ENCODE measurements at regions not wholly inside any gene's neighbourhood (a gene's known extent, or its start where the extent isn't known, plus 50 kb on each side); places are given as distances from the start of the nearest gene placed in this dataset.

DNA sequence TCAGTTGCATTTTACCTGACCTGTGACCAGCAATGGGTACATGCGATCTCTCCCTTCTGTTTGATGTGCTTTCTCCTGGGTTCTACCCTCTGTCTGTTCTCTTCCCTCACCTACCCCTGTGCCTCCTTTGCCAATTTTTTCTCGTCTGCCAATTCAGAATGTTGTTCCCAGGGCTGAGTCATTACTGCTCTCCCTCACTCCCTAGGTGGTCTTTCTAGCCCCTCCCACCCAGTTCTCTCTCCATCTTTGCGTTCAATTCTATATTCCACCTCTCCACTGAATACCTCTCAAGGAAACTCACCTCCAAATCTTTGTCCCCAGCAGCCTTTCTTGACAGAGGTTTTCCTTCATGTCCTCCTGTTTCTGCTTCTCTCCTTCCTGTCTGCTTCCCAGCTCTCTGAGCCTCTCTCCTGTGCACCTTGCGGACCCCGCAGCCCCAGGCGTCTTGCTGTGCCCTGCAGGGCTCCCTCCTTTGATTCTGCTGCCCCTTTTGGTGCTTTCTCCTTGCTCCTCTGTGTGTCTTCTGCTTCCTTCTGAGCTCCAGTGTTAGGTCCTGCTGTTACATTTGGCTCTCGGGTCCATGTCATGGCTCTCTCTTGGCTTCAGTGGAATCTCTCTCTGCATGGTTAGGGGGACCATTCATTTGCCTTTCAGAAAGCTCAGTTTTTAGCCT lies 398.2 kb upstream of the TPM1 start:
- peaks cover 6% of the 10 kb centered on the region for H3K4me1 ChIP-seq (ENCODE audit: insufficient read depth, low read length)
- H3K9me3 ChIP-seq (ENCODE audit: insufficient read depth, low read depth, low read length), result no peaks in the 10 kb centered on the region
- TF ChIP-seq EZH2 (IDR thresholded peaks at IDR 0.05; ENCODE audit: insufficient read depth, low read length), result no peak
- TF ChIP-seq, protein P1, sequence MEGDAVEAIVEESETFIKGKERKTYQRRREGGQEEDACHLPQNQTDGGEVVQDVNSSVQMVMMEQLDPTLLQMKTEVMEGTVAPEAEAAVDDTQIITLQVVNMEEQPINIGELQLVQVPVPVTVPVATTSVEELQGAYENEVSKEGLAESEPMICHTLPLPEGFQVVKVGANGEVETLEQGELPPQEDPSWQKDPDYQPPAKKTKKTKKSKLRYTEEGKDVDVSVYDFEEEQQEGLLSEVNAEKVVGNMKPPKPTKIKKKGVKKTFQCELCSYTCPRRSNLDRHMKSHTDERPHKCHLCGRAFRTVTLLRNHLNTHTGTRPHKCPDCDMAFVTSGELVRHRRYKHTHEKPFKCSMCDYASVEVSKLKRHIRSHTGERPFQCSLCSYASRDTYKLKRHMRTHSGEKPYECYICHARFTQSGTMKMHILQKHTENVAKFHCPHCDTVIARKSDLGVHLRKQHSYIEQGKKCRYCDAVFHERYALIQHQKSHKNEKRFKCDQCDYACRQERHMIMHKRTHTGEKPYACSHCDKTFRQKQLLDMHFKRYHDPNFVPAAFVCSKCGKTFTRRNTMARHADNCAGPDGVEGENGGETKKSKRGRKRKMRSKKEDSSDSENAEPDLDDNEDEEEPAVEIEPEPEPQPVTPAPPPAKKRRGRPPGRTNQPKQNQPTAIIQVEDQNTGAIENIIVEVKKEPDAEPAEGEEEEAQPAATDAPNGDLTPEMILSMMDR (IDR thresholded peaks at IDR 0.05; ENCODE audit: insufficient read depth, low read depth, low read length), result no peak
- H3K36me3 ChIP-seq (ENCODE audit: insufficient read depth, low read length), result no peaks in the 10 kb centered on the region
- H3K79me2 ChIP-seq (ENCODE audit: insufficient read depth, low read length), result no peaks in the 10 kb centered on the region
- peaks cover 16% of the 10 kb centered on the region for H3K4me1 Mint-ChIP-seq (ENCODE audit: low read depth, unreplicated experiment)
- no peaks in the 10 kb centered on the region for H3K27me3 Mint-ChIP-seq (ENCODE audit: low read depth, unreplicated experiment)
- H3K27ac ChIP-seq (ENCODE audit: low read depth, low read length), result no peak overlapping the region
- no peak overlapping the region for H3K4me3 ChIP-seq (ENCODE audit: insufficient read depth, low read depth, low read length)
- H3K36me3 Mint-ChIP-seq (ENCODE audit: low read depth, unreplicated experiment), result peaks cover 4% of the 10 kb centered on the region
- no peaks in the 10 kb centered on the region for H3K9me3 Mint-ChIP-seq (ENCODE audit: unreplicated experiment)
- H3K27me3 ChIP-seq (ENCODE audit: insufficient read depth, low read length), result no peaks in the 10 kb centered on the region
- H3K9ac ChIP-seq (ENCODE audit: low read length), result no peak overlapping the region
- no peak for FAIRE-seq
- no peak overlapping the region for H3K4me2 ChIP-seq (ENCODE audit: low read length)
- H2AFZ ChIP-seq (ENCODE audit: low read depth, low read length), result no peak overlapping the region
- H4K20me1 ChIP-seq (ENCODE audit: insufficient read depth, low read length), result no peaks in the 10 kb centered on the region
- peak overlapping the region; percentile 41 for H3K27ac Mint-ChIP-seq (ENCODE audit: unreplicated experiment)
- no peak for DNase-seq (ENCODE audit: low read depth)
- no peak overlapping the region for H3K4me3 Mint-ChIP-seq (ENCODE audit: unreplicated experiment)

DNA sequence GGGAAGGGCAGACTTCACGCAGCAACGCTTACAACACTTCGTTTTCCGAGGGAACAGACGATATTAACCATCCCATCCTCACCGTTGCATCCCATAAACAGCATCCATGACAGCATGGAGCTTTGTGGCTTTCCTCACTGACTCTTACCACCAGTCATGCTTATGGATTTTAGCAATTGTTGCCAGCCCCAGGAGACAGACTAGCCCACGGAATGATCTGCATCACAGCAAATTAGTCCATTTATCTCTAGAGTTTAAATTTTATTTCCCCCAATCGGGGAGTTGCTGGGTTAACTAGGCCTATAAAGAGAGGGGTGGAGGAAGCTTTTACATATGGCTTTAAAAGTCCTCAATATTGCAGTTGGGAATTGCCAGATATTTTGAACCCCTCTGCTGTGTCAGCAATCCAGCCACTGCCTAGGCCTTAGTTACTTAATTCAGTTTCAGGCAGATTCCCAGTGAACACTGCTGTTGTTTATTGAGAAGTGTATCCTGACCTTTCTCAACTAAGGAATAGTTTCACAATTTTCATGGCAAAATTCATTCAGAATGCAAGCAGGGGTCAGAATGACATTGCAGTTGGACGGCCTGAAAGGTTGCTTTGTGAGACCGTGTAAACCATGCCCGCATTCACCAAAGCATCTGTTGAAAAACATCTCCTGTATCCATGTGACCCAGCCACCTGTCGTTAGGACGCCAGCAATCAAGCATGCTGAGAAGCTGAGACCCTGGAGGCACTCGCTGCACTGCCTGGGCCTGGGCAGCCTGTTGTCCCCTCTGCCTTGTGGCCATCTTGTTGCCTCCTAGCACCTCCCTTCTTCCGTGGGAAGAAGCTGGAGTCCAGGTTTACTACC lies 397.4 kb upstream of the TPM1 start:
- Histone ChIP-seq H3K27ac (ENCODE audit: low read depth, low read length) (no peak overlapping the region), H3K36me3 (ENCODE audit: insufficient read depth, low read length) (no peaks in the 10 kb centered on the region), H3K27me3 (ENCODE audit: insufficient read depth, low read length) (no peaks in the 10 kb centered on the region), H3K9me3 (ENCODE audit: insufficient read depth, low read depth, low read length) (no peaks in the 10 kb centered on the region), H3K79me2 (ENCODE audit: insufficient read depth, low read length) (no peaks in the 10 kb centered on the region), H3K4me3 (ENCODE audit: insufficient read depth, low read depth, low read length) (no peak overlapping the region), H3K4me1 (ENCODE audit: insufficient read depth, low read length) (peaks cover 11% of the 10 kb centered on the region), H2AFZ (ENCODE audit: low read depth, low read length) (no peak overlapping the region), H3K9ac (ENCODE audit: low read length) (no peak overlapping the region), H3K4me2 (ENCODE audit: low read length) (no peak overlapping the region), H4K20me1 (ENCODE audit: insufficient read depth, low read length) (no peaks in the 10 kb centered on the region)
- peak; percentile 23 for DNase-seq (ENCODE audit: low read depth)
- Mint-ChIP-seq H3K27ac (ENCODE audit: unreplicated experiment) (peak overlapping the region; percentile 41), H3K36me3 (ENCODE audit: low read depth, unreplicated experiment) (peaks cover 4% of the 10 kb centered on the region), H3K4me3 (ENCODE audit: unreplicated experiment) (no peak overlapping the region), H3K4me1 (ENCODE audit: low read depth, unreplicated experiment) (peaks cover 22% of the 10 kb centered on the region), H3K27me3 (ENCODE audit: low read depth, unreplicated experiment) (no peaks in the 10 kb centered on the region), H3K9me3 (ENCODE audit: unreplicated experiment) (no peaks in the 10 kb centered on the region)
- TF ChIP-seq EZH2 (IDR thresholded peaks at IDR 0.05; ENCODE audit: insufficient read depth, low read length), result no peak
- TF ChIP-seq, protein P1 (IDR thresholded peaks at IDR 0.05; ENCODE audit: insufficient read depth, low read depth, low read length), result no peak
- FAIRE-seq, result no peak
